Duodenal mucosa (tissue), 2 donors: ENCODE measurements at regions not wholly inside any gene's neighbourhood (a gene's known extent, or its start where the extent isn't known, plus 50 kb on each side); places are given as distances from the start of the nearest gene placed in this dataset.

Source experiments
- H3K27ac ChIP-seq: one replicate; pipeline ENCODE4 v1.7.0; 2013; ENCODE audit warnings: low read depth, low read length
- H3K27me3 ChIP-seq, 2 donors: one replicate each; pipeline ENCODE4 v1.7.0; 2013; ENCODE audit warnings: low read length in 2 of 2, control low read depth in 1 of 2; ENCODE audit not compliant: insufficient read depth in 2 of 2, control insufficient read depth in 1 of 2
- H3K36me3 ChIP-seq, 2 donors: one replicate each; pipeline ENCODE4 v1.7.0; 2013; ENCODE audit warnings: low read length in 2 of 2, control low read depth in 1 of 2; ENCODE audit not compliant: insufficient read depth in 2 of 2, control insufficient read depth in 1 of 2
- H3K4me1 ChIP-seq, 2 donors: one replicate each; pipeline ENCODE4 v1.7.0; 2013; ENCODE audit warnings: low read length in 2 of 2, control low read depth in 1 of 2; ENCODE audit not compliant: insufficient read depth in 2 of 2, control insufficient read depth in 1 of 2
- H3K4me3 ChIP-seq, 2 donors: one replicate each; pipeline ENCODE4 v1.7.0; 2013; ENCODE audit warnings: low read length in 2 of 2, low read depth in 1 of 2
- H3K9ac ChIP-seq, 2 donors: one replicate each; pipeline ENCODE4 v1.7.0; 2013; ENCODE audit warnings: low read length in 2 of 2, low read depth in 1 of 2
- H3K9me3 ChIP-seq, 2 donors: one replicate each; pipeline ENCODE4 v1.7.0; 2013; ENCODE audit warnings: low read length in 2 of 2, control low read depth in 1 of 2; ENCODE audit not compliant: control insufficient read depth in 1 of 2

DNA sequence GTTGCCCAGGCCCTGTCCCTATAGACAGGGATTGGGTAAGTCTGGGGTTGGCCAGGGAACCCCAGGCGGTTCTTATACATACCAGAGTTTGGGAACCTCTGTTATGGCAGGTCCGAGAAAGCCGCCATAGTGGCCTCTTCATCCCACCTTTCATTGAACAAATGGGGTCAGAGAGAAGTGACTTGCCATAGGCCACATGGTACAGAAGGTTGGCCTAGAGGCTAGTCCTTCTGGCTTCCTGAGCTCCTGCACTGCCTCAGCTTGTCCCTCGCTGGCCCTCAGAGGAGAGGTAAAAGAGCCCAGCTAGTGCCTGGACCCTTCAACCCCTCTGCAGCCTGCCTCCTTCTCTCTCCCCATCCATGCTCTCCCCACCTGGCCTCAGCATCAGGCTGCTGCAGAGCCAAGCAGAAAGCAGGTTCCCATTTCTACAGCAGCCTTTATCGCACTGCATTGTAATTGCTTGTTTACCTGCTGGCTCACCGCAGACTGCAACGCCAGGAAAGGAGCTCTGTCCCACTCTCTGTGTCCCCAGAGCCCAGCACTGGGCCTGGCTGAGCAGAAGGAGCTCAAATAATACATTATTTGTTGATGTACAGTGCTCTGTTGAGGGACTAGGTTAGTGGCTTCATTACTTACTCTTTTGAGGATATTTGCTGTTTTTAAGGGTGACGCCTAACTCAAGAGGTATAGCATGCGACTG, 103.6 kb downstream of the TRIM29 start:
- H3K4me3 ChIP-seq, result no peak overlapping the region
- H3K9ac ChIP-seq, result no peak overlapping the region
- H3K9me3 ChIP-seq, result peaks cover 0 to 4% of the 10 kb centered on the region in 2 donors
- no peaks in the 10 kb centered on the region for H3K36me3 ChIP-seq
- H3K27me3 ChIP-seq, result no peaks in the 10 kb centered on the region
- H3K27ac ChIP-seq, result no peak overlapping the region
- no peaks in the 10 kb centered on the region for H3K4me1 ChIP-seq

DNA sequence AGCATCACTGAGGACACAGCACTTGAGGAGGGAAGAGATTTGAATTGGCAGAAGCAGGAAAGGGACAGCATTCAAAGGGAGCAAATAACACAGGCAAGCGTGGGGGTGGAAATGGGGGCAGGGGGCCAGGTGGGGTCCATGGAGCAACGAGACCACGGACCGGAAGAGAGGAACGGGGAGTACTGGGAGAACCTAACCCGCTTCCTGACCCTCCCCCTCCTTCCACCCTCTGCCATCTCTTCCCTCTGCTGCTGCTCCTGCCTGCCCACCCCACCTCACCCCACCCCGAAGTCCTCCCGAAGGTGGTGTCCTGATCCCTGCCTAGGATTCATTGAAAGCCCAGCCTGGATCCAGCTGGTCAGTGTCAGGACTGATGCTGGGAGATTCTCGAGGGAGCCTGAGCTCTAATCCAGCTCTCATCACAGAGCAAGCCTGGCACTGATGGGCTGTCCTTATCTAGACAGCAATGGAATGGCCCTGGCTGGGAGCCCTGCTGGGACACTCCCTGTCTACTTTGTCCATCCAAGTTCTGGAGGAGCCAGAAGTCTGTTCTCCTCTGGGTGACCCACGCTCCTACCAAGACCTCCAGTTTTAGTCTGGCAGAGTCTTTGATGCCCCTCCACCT, 105.0 kb downstream of the TRIM29 start:
- H3K9me3 ChIP-seq, result peaks cover 0 to 4% of the 10 kb centered on the region in 2 donors
- no peak overlapping the region for H3K4me3 ChIP-seq
- H3K9ac ChIP-seq, result no peak overlapping the region
- no peaks in the 10 kb centered on the region for H3K4me1 ChIP-seq
- H3K27ac ChIP-seq, result no peak overlapping the region
- no peaks in the 10 kb centered on the region for H3K27me3 ChIP-seq
- H3K36me3 ChIP-seq, result no peaks in the 10 kb centered on the region

DNA sequence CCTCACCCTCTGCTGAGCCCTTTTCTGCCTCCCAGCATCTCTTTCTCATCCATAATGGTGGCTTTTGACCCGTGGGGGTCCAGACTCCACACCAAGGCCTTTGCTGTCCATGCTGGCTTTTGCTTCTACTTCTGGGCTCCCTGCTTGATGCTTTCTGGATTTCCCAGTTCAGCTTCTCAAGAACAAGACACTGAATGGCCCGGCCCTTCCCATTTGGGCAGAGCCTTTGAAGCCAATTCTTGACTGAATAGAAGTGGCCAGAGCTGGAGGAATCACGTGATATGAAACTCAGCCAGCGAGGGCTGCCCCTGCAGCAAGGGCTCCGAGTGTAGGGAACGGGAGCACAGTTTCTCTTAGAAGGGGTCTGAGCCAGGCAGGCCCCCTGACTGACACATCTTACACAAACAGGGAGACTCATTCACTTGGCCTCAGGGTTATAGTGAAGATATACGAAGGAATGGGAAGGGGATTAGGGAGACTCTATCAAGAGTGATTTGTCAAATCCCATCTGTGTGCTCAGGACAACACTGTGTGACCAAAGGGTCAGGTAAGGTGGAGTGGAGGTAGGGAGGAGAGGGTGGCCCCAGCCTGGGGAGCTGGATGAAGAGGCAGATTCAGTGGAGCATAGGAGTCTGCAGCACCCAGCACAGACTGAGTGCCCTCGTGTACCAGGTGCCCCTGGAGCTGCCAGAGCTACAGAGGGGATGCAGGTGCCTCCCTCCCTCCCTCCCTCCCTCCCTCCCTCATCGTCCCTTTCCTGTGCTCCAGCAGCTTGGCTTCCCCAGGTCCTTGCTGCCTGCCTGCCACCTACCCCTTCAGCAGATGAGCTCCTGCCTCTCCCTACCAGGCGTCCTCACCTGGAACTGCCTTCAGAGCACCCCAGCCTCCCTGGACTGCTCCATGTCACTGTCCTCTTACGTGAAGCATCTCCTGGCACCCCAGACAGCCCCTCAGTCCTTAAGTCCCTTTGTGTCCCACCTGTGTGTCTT, 106.0 kb downstream of the TRIM29 start:
- Histone ChIP-seq H3K9ac (no peak overlapping the region), H3K4me1 (no peaks in the 10 kb centered on the region), H3K9me3 (peaks cover 0 to 4% of the 10 kb centered on the region in 2 donors), H3K27ac (no peak overlapping the region), H3K36me3 (no peaks in the 10 kb centered on the region), H3K27me3 (no peaks in the 10 kb centered on the region), H3K4me3 (no peak overlapping the region)

DNA sequence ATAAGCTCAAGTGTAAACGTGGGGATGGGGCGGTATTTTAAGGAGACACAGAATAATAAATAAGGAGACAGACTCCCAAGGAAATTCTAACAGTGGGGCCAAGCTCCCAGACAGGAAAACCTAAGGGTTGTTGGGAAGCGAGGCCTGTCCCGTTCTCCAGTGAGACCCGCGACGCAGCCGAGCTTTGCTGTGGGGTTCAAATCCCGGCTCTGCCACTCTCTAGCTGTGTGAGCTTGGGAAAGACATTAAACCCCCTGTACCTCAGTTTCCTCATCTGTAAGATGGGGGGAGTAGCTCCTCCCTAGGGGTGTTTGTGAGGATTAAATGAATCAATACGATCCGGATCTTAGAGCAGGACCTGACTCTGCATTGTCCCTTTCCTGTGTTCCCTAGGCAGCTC, 106.8 kb downstream of the TRIM29 start:
- no peaks in the 10 kb centered on the region for H3K36me3 ChIP-seq
- H3K27me3 ChIP-seq, result no peaks in the 10 kb centered on the region
- no peaks in the 10 kb centered on the region for H3K4me1 ChIP-seq
- H3K4me3 ChIP-seq, result no peak overlapping the region
- H3K9me3 ChIP-seq, result peaks cover 0 to 4% of the 10 kb centered on the region in 2 donors
- H3K9ac ChIP-seq, result no peak overlapping the region
- H3K27ac ChIP-seq, result no peak overlapping the region

DNA sequence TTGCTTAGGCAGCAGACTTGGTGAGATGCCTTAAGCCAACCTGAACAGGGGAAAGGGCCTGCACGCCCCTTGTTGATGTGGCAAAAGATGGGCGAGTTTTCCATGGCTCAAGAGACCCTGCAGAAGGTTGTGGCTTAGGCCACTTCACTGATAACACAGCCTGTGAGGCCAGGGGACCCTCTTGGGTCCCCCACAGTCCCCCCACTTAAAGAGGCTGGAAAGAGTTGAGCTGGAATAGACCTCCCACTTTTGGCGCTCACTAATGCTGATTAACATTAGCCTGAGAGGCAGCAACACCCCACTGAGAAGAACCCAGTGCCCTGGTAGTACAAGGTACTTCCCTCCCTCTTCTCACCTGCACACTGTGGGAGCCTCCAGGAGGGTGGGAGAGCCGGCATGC, 107.5 kb downstream of the TRIM29 start:
- Histone ChIP-seq H3K9ac (no peak overlapping the region), H3K36me3 (no peaks in the 10 kb centered on the region), H3K4me3 (no peak overlapping the region), H3K27me3 (no peaks in the 10 kb centered on the region), H3K4me1 (no peaks in the 10 kb centered on the region), H3K27ac (no peak overlapping the region), H3K9me3 (no peaks in the 10 kb centered on the region)

DNA sequence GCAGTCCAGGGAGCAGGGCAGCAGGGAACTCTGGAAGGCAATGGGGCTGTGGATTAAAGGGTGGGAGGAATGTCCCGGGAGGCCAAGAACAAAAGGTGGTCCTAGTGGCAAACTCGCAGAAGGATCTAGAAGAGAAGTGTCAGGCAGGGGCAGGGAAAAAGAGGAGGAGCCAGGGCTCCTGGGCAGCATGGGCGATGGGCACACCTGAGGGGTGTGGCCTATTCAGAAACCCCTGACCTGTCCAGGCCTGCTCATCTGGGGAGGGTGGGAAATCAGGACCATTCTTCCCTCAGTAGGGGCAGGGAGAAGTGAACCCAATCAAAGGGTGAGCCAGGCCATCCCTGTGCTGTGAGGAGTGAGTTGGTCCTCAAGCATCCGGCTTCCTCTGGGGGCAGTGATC, 108.6 kb downstream of the TRIM29 start:
- Histone ChIP-seq H3K4me3 (no peak overlapping the region), H3K27ac (no peak overlapping the region), H3K27me3 (no peaks in the 10 kb centered on the region), H3K9me3 (no peaks in the 10 kb centered on the region), H3K36me3 (no peaks in the 10 kb centered on the region), H3K9ac (no peak overlapping the region), H3K4me1 (no peaks in the 10 kb centered on the region)

DNA sequence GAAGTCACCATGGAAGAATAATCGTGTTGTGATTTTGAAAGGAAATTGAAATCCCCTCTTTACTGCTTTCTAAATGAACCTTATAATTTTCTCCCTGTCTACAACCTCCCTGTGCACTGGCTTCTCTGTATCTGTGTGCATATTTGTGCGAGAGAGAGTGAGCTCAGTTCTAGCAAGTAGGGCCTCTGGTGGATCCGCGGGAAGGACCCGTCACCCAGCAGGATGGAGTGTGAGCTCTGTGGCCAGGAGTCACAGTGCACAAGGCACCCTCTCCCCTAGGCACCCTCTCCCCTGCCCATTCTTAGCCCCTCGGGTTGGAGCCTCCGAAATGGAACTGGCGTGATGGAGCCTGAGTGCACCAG, 109.0 kb downstream of the TRIM29 start:
- H3K9ac ChIP-seq, result no peak overlapping the region
- H3K9me3 ChIP-seq, result no peaks in the 10 kb centered on the region
- H3K27ac ChIP-seq, result no peak overlapping the region
- H3K36me3 ChIP-seq, result no peaks in the 10 kb centered on the region
- H3K4me3 ChIP-seq, result no peak overlapping the region
- no peaks in the 10 kb centered on the region for H3K4me1 ChIP-seq
- H3K27me3 ChIP-seq, result no peaks in the 10 kb centered on the region

DNA sequence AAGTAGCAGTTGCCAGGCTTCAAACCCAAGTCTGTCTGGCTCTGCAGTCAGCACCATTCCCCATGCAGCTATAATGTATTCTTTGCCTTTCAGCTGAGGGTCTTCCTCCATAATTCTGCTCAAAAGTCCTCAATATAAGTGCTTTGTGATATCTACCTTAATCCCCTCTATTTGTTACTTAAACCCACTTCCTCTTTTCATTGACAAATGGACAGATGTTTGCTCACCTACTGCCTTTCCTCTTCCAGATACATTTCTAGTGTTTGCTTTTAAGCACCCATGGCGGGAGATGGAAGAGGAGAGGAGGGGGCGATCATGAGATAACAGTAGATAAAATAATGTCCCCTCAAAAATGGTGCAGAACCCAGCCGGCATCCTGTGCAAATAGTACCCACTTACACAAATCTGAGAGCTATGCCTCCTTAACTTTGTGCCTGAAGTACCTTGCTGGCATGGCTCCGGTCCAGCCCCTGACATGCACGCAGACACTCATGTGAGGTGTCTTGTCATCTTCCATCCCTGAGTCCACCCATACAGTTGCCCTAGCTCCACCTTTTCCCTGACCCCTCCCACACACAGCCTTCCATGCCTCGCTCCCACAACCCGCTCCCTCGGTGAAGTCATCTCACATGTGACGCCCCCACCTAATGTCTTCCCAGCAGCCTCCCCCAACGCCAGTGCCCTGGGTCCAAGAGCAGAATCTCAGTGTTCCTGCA, 109.6 kb downstream of the TRIM29 start:
- Histone ChIP-seq H3K4me1 (no peaks in the 10 kb centered on the region), H3K9ac (no peak overlapping the region), H3K9me3 (no peaks in the 10 kb centered on the region), H3K27ac (no peak overlapping the region), H3K4me3 (no peak overlapping the region), H3K27me3 (peaks cover 0 to under 1% of the 10 kb centered on the region in 2 donors), H3K36me3 (no peaks in the 10 kb centered on the region)

DNA sequence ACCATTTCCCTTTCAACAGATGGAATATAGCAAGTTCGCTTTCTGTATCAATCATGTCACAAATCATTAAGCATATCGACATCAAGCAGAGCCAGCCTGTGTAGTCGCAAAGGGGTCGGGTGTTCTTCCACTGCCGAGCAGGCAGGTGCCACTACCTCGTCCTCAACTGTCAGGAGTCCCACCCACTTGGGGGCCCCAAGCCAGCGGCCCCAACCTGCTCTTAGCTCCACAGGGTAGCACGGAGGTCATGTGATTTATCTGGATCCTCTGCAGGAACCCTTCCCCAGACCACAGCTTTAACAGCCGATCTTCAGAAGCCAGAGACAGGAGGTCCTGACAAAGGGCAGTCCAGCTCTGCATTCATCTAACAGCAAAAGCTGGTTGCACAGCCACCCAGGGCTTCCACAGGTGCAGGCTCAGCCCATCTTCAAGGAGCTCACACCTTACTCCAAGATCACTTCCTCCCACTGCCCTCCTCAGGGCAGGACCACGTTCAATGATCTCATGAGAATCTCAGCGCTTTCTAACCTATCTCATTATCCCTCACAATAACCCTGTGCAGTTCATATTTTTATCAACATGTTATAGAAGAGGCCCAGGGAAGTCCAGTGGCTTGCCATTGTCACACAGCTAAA, 110.2 kb downstream of the TRIM29 start:
- no peak overlapping the region for H3K27ac ChIP-seq
- H3K4me1 ChIP-seq, result no peaks in the 10 kb centered on the region
- H3K9ac ChIP-seq, result no peak overlapping the region
- H3K27me3 ChIP-seq, result peaks cover 0 to 3% of the 10 kb centered on the region in 2 donors
- H3K4me3 ChIP-seq, result no peak overlapping the region
- H3K36me3 ChIP-seq, result no peaks in the 10 kb centered on the region
- H3K9me3 ChIP-seq, result no peaks in the 10 kb centered on the region
